A549 (cell line): ENCODE measurements at regions not wholly inside any gene's neighbourhood (a gene's known extent, or its start where the extent isn't known, plus 50 kb on each side); places are given as distances from the start of the nearest gene placed in this dataset.

Experiments
- ATAC-seq, 2 experiments: fragments of 200-7000 bp in 1 of 2; fragments of >200 bp in 1 of 2; cut with Nextera tagmentation in 1 of 2; cut with Tn5 transposase in 1 of 2; 3 replicates each; pipeline versions ENCODE4 v1.8.0 to v1.9.1; 2018 to 2020; ENCODE audit warnings: mild to moderate bottlenecking in 1 of 2, moderate library complexity in 1 of 2
- CTCF ChIA-PET: fragments of 300-600 bp; sonication (Branson Sonifier 250); formaldehyde crosslinking; extraction: SDS; loops from one replicate; lab custom pipeline; 2021; ENCODE audit warnings: antibody characterized with exemption, inconsistent platforms; lab: Yijun Ruan, JAX
- POLR2A ChIA-PET: fragments of 350-600 bp; formaldehyde crosslinking; extraction: SDS; loops from one replicate; lab custom pipeline; 2021; ENCODE audit warnings: antibody characterized with exemption, inconsistent platforms; lab: Yijun Ruan, JAX
- DNase-seq, 2 experiments: peaks; one replicate each; pipeline versions ENCODE4 v3.0.0 to v3.0.0-alpha.2; 2011 to 2016; ENCODE audit warnings: low read depth in 1 of 2, low spot score in 1 of 2
- FAIRE-seq: peaks from 2 replicates; lab custom pipeline; 2011; peaks lifted over from hg19 to GRCh38; lab: Jason Lieb, UNC
- H3K27ac ChIP-seq, 2 experiments: fragments of >200 bp; sonication (Bioruptor Twin); formaldehyde crosslinking; 3 replicates each; pipeline ENCODE4 v1.5.1; 2016 to 2017
- H3K4me1 ChIP-seq: fragments of >200 bp; sonication (Bioruptor Twin); formaldehyde crosslinking; 3 replicates; pipeline ENCODE4 v1.6.1; 2016
- H3K4me2 ChIP-seq: fragments of >200 bp; sonication (Bioruptor Twin); formaldehyde crosslinking; 3 replicates; pipeline ENCODE4 v1.6.1; 2016
- H3K4me3 ChIP-seq: fragments of >200 bp; sonication (Bioruptor Twin); formaldehyde crosslinking; 3 replicates; pipeline ENCODE4 v1.5.1; 2016
- H3K9me3 ChIP-seq: fragments of >200 bp; sonication (Bioruptor Twin); formaldehyde crosslinking; 3 replicates; pipeline ENCODE4 v1.6.1; 2016
- EHMT2 ChIP-seq: fragments of 200-600 bp; sonication (generic); IDR thresholded peaks from 2 replicates; pipeline ENCODE4 v1.6.1; 2016; ENCODE audit warnings: antibody characterized with exemption, low read depth, mild to moderate bottlenecking, moderate library complexity
- EP300 ChIP-seq, 2 experiments: fragments of >200 bp; sonication (Bioruptor Twin); formaldehyde crosslinking; IDR thresholded peaks; 2 replicates in 1 of 2; 3 replicates in 1 of 2; pipeline ENCODE4 v1.6.1; 2016 to 2017
- FOXS1 ChIP-seq: fragments of 250-450 bp; sonication (Bioruptor Pico); IDR thresholded peaks from 2 replicates; pipeline ENCODE4 v1.5.0; 2020; ENCODE audit warnings: mild to moderate bottlenecking, moderate library complexity
- GATA3 ChIP-seq: IDR thresholded peaks from 2 replicates; pipeline ENCODE4 v1.6.1; 2012; ENCODE audit warnings: borderline replicate concordance
- HEYL ChIP-seq: fragments of 250-450 bp; sonication (Bioruptor Pico); IDR thresholded peaks from 2 replicates; pipeline ENCODE4 v1.8.0; 2021; ENCODE audit warnings: mild to moderate bottlenecking, moderate library complexity
- JUN ChIP-seq, 2 experiments: fragments of >200 bp; sonication (Bioruptor Twin); formaldehyde crosslinking; IDR thresholded peaks; 2 replicates in 1 of 2; 3 replicates in 1 of 2; pipeline ENCODE4 v1.6.1; 2016 to 2017
- MAZ ChIP-seq: fragments of 150-350 bp; IDR thresholded peaks from 2 replicates; pipeline ENCODE4 v1.6.1; 2014; ENCODE audit warnings: antibody characterized with exemption, low read depth, low read length, borderline replicate concordance
- MYC ChIP-seq: IDR thresholded peaks from 2 replicates; pipeline ENCODE4 v1.6.1; 2012; ENCODE audit warnings: mild to moderate bottlenecking, inconsistent platforms, low read length, improper control_type of control experiment, borderline replicate concordance
- NFE2L2 ChIP-seq: fragments of 150-350 bp; conservative IDR thresholded peaks from 2 replicates; pipeline ENCODE4 v1.6.1; 2014; ENCODE audit warnings: low read length
- NR3C1 ChIP-seq: fragments of >200 bp; sonication (Bioruptor Twin); formaldehyde crosslinking; IDR thresholded peaks from 3 replicates; pipeline ENCODE4 v1.6.1; 2017
- PHF8 ChIP-seq: fragments of 200-600 bp; sonication (generic); IDR thresholded peaks from 2 replicates; pipeline ENCODE4 v1.6.1; 2016; ENCODE audit warnings: low read depth, mild to moderate bottlenecking, antibody characterized with exemption, moderate library complexity, borderline replicate concordance
- POLR2A ChIP-seq: IDR thresholded peaks from 2 replicates; pipeline ENCODE4 v1.6.1; 2012; ENCODE audit warnings: mild to moderate bottlenecking, low read length
- POLR2AphosphoS2 ChIP-seq: conservative IDR thresholded peaks from 2 replicates; pipeline ENCODE4 v1.6.1; 2012; ENCODE audit warnings: low read length, improper control_type of control experiment, inconsistent platforms
- RAD21 ChIP-seq, 2 experiments: fragments of >200 bp in 1 of 2; sonication (Bioruptor Twin) in 1 of 2; formaldehyde crosslinking in 1 of 2; IDR thresholded peaks in 1 of 2; conservative IDR thresholded peaks in 1 of 2; 2 replicates in 1 of 2; 3 replicates in 1 of 2; pipeline ENCODE4 v1.6.1; 2012 to 2018; ENCODE audit warnings: inconsistent platforms in 1 of 2
- RFX5 ChIP-seq: fragments of 450-650 bp; IDR thresholded peaks from 2 replicates; pipeline ENCODE4 v1.7.1; 2014; ENCODE audit warnings: antibody characterized with exemption, mild to moderate bottlenecking, moderate library complexity
- ZC3H11A ChIP-seq: fragments of 450-650 bp; IDR thresholded peaks from 2 replicates; pipeline ENCODE4 v1.6.1; 2014; ENCODE audit warnings: antibody characterized with exemption, mild to moderate bottlenecking
- ZNF302 ChIP-seq: fragments of 250-450 bp; sonication (Bioruptor Pico); IDR thresholded peaks from 2 replicates; pipeline ENCODE4 v1.9.0; 2021; ENCODE audit warnings: inconsistent platforms, mild to moderate bottlenecking, moderate library complexity
- ZSCAN20 ChIP-seq: fragments of 250-450 bp; sonication (Bioruptor Pico); IDR thresholded peaks from 2 replicates; pipeline ENCODE4 v1.8.0; 2022; ENCODE audit warnings: mild to moderate bottlenecking, moderate library complexity
- WGBS: methylation state at CpG from one replicate; pipeline ENCODE4 v1.1.6; 2017; ENCODE audit errors: missing lambda C conversion rate; 5-methylcytosine and 5-hydroxymethylcytosine counted together
- TF ChIP-seq, protein P1 (sequence below): fragments of >200 bp; sonication (Bioruptor Twin); formaldehyde crosslinking; IDR thresholded peaks from 3 replicates; pipeline ENCODE4 v1.6.1; 2016
- TF ChIP-seq, protein P2 (sequence below): IDR thresholded peaks from 2 replicates; pipeline ENCODE4 v1.6.1; 2012
- TF ChIP-seq, protein P3 (sequence below): IDR thresholded peaks from 2 replicates; pipeline ENCODE4 v1.6.1; 2012; ENCODE audit warnings: low read depth, borderline replicate concordance
- TF ChIP-seq, protein P4 (sequence below): fragments of 150-350 bp; IDR thresholded peaks from 2 replicates; pipeline ENCODE4 v1.6.1; 2014; ENCODE audit warnings: low read depth, mild to moderate bottlenecking, low read length
- TF ChIP-seq, protein P5 (sequence below): fragments of 250-450 bp; sonication (Bioruptor Pico); IDR thresholded peaks from 2 replicates; pipeline ENCODE4 v1.5.0; 2020; ENCODE audit warnings: low read depth, mild to moderate bottlenecking, moderate library complexity

DNA sequence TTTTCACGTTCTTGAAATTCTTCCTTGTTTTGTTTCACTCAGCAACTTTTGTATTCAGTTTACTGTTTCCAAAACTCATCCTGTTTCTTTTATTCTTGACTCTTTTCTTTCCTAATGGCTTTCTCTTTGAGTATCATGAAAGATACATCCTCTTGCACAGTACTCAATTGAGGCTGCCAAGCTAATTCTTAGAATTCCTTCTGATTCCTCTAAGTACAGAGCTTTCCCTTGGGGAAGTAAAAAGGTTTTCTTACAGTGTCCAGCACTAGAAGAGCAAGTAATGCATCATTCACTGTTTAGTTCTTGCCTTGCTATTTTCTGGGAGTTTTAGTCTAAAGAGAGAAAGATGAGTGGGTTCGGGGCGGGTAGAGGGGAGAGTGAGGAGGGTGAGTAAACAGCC, 154.1 kb downstream of the NEDD1 start:
- FAIRE-seq (no peak), DNase-seq (no peak)
- H3K4me3 ChIP-seq, result no peak overlapping the region
- TF ChIP-seq EHMT2, result no peak
- TF ChIP-seq PHF8, result no peak
- no peak for TF ChIP-seq MAZ
- TF ChIP-seq EP300 (IDR thresholded peaks at IDR 0.05), result no peak
- TF ChIP-seq, protein P1, sequence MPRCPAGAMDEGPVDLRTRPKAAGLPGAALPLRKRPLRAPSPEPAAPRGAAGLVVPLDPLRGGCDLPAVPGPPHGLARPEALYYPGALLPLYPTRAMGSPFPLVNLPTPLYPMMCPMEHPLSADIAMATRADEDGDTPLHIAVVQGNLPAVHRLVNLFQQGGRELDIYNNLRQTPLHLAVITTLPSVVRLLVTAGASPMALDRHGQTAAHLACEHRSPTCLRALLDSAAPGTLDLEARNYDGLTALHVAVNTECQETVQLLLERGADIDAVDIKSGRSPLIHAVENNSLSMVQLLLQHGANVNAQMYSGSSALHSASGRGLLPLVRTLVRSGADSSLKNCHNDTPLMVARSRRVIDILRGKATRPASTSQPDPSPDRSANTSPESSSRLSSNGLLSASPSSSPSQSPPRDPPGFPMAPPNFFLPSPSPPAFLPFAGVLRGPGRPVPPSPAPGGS, result no peak
- TF ChIP-seq NFE2L2, result no peak
- TF ChIP-seq, protein P2, sequence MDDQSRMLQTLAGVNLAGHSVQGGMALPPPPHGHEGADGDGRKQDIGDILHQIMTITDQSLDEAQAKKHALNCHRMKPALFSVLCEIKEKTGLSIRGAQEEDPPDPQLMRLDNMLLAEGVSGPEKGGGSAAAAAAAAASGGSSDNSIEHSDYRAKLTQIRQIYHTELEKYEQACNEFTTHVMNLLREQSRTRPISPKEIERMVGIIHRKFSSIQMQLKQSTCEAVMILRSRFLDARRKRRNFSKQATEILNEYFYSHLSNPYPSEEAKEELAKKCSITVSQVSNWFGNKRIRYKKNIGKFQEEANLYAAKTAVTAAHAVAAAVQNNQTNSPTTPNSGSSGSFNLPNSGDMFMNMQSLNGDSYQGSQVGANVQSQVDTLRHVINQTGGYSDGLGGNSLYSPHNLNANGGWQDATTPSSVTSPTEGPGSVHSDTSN, result no peak
- TF ChIP-seq NR3C1, result no peak
- TF ChIP-seq ZSCAN20 (CRISPR knock-in tag), result no peak
- TF ChIP-seq, all 56 proteins: peak for 0
- ChIA-PET POLR2A (no interaction called here), CTCF (no interaction called here)
- Histone ChIP-seq H3K4me1 (no peaks in the 10 kb centered on the region), H3K4me2 (no peak overlapping the region), H3K27ac (no peak overlapping the region), H3K9me3 (no peaks in the 10 kb centered on the region; the same call in 2 of the 3 replicates)
- ATAC-seq, result no peak
- 9% methylated on average over 3 of the region's 3 CpGs for WGBS

DNA sequence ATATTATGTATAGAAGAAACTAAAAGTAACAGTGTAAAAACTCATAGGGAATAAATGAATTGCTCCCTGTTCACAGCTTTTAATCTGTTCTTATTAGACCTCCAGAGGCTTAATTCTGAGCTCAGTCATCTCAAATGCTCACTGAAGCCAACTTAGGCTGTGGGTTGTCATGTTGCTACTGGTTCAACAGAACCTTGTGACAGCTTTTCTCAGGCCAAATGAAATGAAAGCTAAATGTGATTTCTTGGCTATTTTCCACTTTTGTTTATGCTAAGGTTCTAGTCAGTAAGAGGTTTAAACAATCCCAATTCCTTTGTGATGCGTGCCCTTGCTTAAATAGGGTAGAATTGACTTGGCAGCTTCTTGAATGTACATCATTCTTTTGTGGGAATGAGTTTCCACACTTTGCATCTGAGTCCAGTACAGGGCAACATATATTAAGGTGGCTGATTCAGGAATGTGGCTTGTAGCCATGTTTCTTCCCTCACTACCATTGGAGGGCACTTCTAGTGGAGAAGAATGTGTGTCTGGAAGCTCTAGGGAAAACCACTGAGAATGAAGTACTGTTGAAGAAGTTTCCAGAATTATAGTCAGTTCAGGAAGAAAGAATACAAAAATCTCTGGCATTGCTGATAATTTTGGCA, 156.4 kb downstream of the NEDD1 start:
- DNase-seq (no peak), ATAC-seq (no peak), FAIRE-seq (no peak)
- Histone ChIP-seq H3K4me2 (no peak overlapping the region), H3K4me1 (no peaks in the 10 kb centered on the region), H3K4me3 (no peak overlapping the region), H3K9me3 (no peaks in the 10 kb centered on the region), H3K27ac (no peak overlapping the region)
- ChIA-PET POLR2A (no interaction called here), CTCF (no interaction called here)
- no peak for TF ChIP-seq JUN (IDR thresholded peaks at IDR 0.05)
- WGBS, result 0% methylated on average over 1 of the region's 1 CpG

DNA sequence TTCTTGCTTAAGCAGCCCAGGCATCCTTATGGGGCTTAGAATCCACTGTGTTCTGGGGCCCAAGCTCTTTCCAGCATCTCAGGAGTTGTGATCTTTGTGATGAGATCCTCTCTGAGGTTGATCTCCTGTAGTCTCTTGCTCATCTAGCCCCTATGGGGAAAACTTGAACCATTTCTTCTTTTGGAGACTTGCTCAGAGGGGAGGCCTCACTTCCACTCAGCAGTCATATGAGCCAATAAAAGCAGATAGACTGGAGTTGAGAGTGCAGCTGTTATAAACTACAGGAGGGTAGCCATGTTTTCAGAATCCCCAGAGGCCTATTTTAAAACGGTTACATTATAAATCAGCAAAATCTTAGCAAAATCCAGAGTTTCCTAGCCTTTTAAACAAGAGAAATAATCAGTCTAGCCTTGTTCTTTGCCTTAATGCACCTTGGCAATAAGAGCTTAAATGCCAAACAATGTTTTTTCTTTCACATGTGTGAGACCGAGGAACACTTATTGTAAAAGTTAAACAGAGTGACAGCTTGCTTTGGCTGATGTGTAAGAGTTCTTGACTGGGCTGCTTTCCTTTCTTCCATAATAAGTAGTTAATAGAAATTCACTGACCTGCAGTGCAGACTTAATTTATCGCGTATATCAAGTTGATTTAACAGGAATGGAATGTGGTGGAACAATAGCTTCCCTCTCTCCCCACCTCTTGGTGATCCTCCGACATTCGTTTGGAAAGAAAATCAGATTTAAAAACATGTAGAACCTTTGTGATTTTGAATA, 168.3 kb downstream of the NEDD1 start:
- FAIRE-seq (no peak), ATAC-seq (no peak)
- Histone ChIP-seq H3K4me1 (no peaks in the 10 kb centered on the region), H3K4me3 (no peak overlapping the region), H3K9me3 (no peaks in the 10 kb centered on the region)
- CTCF ChIA-PET, result no interaction called here
- 68% methylated on average over 6 of the region's 6 CpGs for WGBS
- TF ChIP-seq POLR2A (no peak), EP300 (IDR thresholded peaks at IDR 0.05) (no peak), HEYL (no peak), MYC (no peak), ZC3H11A (no peak), EHMT2 (no peak), MAZ (no peak), FOXS1 (CRISPR knock-in tag) (no peak), RAD21 (conservative IDR thresholded peaks at IDR 0.05 in 1 of 2, IDR thresholded peaks at IDR 0.05 in 1 of 2) (no peak), POLR2AphosphoS2 (no peak), RFX5 (no peak), ZNF302 (CRISPR knock-in tag) (no peak), GATA3 (no peak)
- TF ChIP-seq, protein P3, sequence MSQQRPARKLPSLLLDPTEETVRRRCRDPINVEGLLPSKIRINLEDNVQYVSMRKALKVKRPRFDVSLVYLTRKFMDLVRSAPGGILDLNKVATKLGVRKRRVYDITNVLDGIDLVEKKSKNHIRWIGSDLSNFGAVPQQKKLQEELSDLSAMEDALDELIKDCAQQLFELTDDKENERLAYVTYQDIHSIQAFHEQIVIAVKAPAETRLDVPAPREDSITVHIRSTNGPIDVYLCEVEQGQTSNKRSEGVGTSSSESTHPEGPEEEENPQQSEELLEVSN, result no peak
- TF ChIP-seq, protein P4, sequence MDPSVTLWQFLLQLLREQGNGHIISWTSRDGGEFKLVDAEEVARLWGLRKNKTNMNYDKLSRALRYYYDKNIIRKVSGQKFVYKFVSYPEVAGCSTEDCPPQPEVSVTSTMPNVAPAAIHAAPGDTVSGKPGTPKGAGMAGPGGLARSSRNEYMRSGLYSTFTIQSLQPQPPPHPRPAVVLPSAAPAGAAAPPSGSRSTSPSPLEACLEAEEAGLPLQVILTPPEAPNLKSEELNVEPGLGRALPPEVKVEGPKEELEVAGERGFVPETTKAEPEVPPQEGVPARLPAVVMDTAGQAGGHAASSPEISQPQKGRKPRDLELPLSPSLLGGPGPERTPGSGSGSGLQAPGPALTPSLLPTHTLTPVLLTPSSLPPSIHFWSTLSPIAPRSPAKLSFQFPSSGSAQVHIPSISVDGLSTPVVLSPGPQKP, result no peak
- TF ChIP-seq, protein P5, sequence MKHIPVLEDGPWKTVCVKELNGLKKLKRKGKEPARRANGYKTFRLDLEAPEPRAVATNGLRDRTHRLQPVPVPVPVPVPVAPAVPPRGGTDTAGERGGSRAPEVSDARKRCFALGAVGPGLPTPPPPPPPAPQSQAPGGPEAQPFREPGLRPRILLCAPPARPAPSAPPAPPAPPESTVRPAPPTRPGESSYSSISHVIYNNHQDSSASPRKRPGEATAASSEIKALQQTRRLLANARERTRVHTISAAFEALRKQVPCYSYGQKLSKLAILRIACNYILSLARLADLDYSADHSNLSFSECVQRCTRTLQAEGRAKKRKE (CRISPR knock-in tag), result no peak
- TF ChIP-seq, all 56 proteins: peak for 0
- POLR2A ChIA-PET, result no interaction called here
- no peak for DNase-seq
- Histone ChIP-seq H3K4me2 (no peak overlapping the region), H3K27ac (no peak overlapping the region)
